IMR-90 (cell line): ENCODE measurements at regions not wholly inside any gene's neighbourhood (a gene's known extent, or its start where the extent isn't known, plus 50 kb on each side); places are given as distances from the start of the nearest gene placed in this dataset.

Experiments
- ATAC-seq: fragments of 200-7000 bp; cut with Tn5 transposase; 2 replicates; pipeline ENCODE4 v1.9.1; 2020; ENCODE audit warnings: low read depth, mild to moderate bottlenecking, moderate library complexity
- BruUV-seq: library from RNA; stranded (reverse); fragments of 400-500 nt; replicated peaks from 2 replicates; lab custom pipeline; 2021; lab: Mats Ljungman, UMichigan
- CTCF ChIA-PET: fragments of 300-600 bp; formaldehyde crosslinking; extraction: SDS; loops from one replicate; lab custom pipeline; 2021; ENCODE audit warnings: antibody characterized with exemption; lab: Yijun Ruan, JAX
- POLR2A ChIA-PET: fragments of 300-600 bp; sonication (Branson Sonifier 250); formaldehyde crosslinking; loops from one replicate; lab custom pipeline; 2022; ENCODE audit warnings: antibody characterized with exemption; ENCODE audit not compliant: unreplicated experiment; lab: Charles Lee
- DNase-seq: peaks from one replicate; pipeline ENCODE4 v3.0.0; 2013
- H2AFZ ChIP-seq: replicated peaks from 2 replicates; pipeline ENCODE3; 2013; ENCODE audit warnings: low read length, mild to moderate bottlenecking; ENCODE audit not compliant: poor library complexity
- H2AK5ac ChIP-seq: 2 replicates; pipeline ENCODE4 v1.6.1; 2013; ENCODE audit warnings: low read depth, low read length, inconsistent platforms
- H2AK9ac ChIP-seq: replicated peaks from 2 replicates; pipeline ENCODE3; 2013; ENCODE audit warnings: mild to moderate bottlenecking, low read depth, low read length, moderate library complexity; ENCODE audit not compliant: poor library complexity
- H2BK120ac ChIP-seq: 2 replicates; pipeline ENCODE4 v1.6.1; 2013; ENCODE audit warnings: low read depth, low read length, inconsistent platforms
- H2BK15ac ChIP-seq: 3 replicates; pipeline ENCODE4 v1.6.1; 2013; ENCODE audit warnings: low read depth, low read length, inconsistent platforms
- H2BK20ac ChIP-seq: 2 replicates; pipeline ENCODE4 v1.6.1; 2013; ENCODE audit warnings: low read depth, mild to moderate bottlenecking, inconsistent platforms, low read length, moderate library complexity
- H2BK5ac ChIP-seq: 2 replicates; pipeline ENCODE4 v1.6.1; 2013; ENCODE audit warnings: mild to moderate bottlenecking, low read depth, low read length, inconsistent platforms; ENCODE audit not compliant: poor library complexity, severe bottlenecking
- H3K14ac ChIP-seq: replicated peaks from 2 replicates; pipeline ENCODE4 v1.6.1; 2013; ENCODE audit warnings: low read depth, low read length, inconsistent platforms
- H3K18ac ChIP-seq: 2 replicates; pipeline ENCODE4 v1.6.1; 2013; ENCODE audit warnings: low read depth, low read length, control low read depth
- H3K23ac ChIP-seq: 2 replicates; pipeline ENCODE4 v1.6.1; 2013; ENCODE audit warnings: low read depth, low read length, inconsistent platforms
- H3K27ac ChIP-seq: 2 replicates; pipeline ENCODE4 v1.5.1; 2013; ENCODE audit warnings: mild to moderate bottlenecking, control low read depth, low read length; ENCODE audit not compliant: insufficient read depth
- H3K27me3 ChIP-seq: 2 replicates; pipeline ENCODE4 v1.6.1; 2013; ENCODE audit warnings: low read length; ENCODE audit not compliant: control insufficient read depth, insufficient read depth
- H3K36me3 ChIP-seq: 2 replicates; pipeline ENCODE4 v1.6.1; 2013; ENCODE audit warnings: low read length, mixed read lengths; ENCODE audit not compliant: control insufficient read depth, insufficient read depth
- H3K4ac ChIP-seq: 2 replicates; pipeline ENCODE4 v1.6.1; 2013; ENCODE audit warnings: low read depth, low read length, inconsistent platforms
- H3K4me1 ChIP-seq: 2 replicates; pipeline ENCODE4 v1.6.1; 2013; ENCODE audit warnings: low read length, mixed read lengths; ENCODE audit not compliant: control insufficient read depth, insufficient read depth
- H3K4me2 ChIP-seq: 2 replicates; pipeline ENCODE4 v1.6.1; 2013; ENCODE audit warnings: low read depth, mild to moderate bottlenecking, control low read depth, low read length, moderate library complexity
- H3K4me3 ChIP-seq: 2 replicates; pipeline ENCODE4 v1.5.1; 2013; ENCODE audit warnings: low read depth, mild to moderate bottlenecking, control low read depth, low read length, moderate library complexity; ENCODE audit not compliant: insufficient read depth
- H3K56ac ChIP-seq: 2 replicates; pipeline ENCODE4 v1.6.1; 2013; ENCODE audit warnings: low read length, inconsistent platforms; ENCODE audit not compliant: insufficient read depth; ENCODE audit errors: extremely low read depth
- H3K79me1 ChIP-seq, 2 experiments: 2 replicates each; pipeline ENCODE4 v1.6.1; 2013; ENCODE audit warnings: low read length in 2 of 2, inconsistent platforms in 1 of 2, low read depth in 1 of 2
- H3K9ac ChIP-seq: 2 replicates; pipeline ENCODE4 v1.6.1; 2013; ENCODE audit warnings: low read depth, low read length, control low read depth
- H3K9me1 ChIP-seq: 2 replicates; pipeline ENCODE4 v1.6.1; 2013; ENCODE audit warnings: low read length, inconsistent platforms; ENCODE audit not compliant: insufficient read depth
- H3K9me3 ChIP-seq: 2 replicates; pipeline ENCODE4 v1.6.1; 2013; ENCODE audit warnings: low read length; ENCODE audit not compliant: control insufficient read depth, insufficient read depth
- H4K20me1 ChIP-seq: 2 replicates; pipeline ENCODE4 v1.6.1; 2013; ENCODE audit warnings: low read length, inconsistent platforms; ENCODE audit not compliant: insufficient read depth
- H4K5ac ChIP-seq: 2 replicates; pipeline ENCODE4 v1.6.1; 2013; ENCODE audit warnings: mild to moderate bottlenecking, low read depth, low read length, control low read depth
- H4K8ac ChIP-seq, 2 experiments: 2 replicates each; pipeline ENCODE4 v1.6.1; 2013; ENCODE audit warnings: low read depth in 2 of 2, low read length in 2 of 2, control low read depth in 1 of 2, inconsistent platforms in 1 of 2
- H4K91ac ChIP-seq: 2 replicates; pipeline ENCODE4 v1.6.1; 2013; ENCODE audit warnings: low read depth, low read length, inconsistent platforms; ENCODE audit not compliant: insufficient read depth
- BHLHE40 ChIP-seq: fragments of 150-350 bp; IDR thresholded peaks from 2 replicates; pipeline ENCODE4 v1.6.1; 2016; ENCODE audit warnings: mild to moderate bottlenecking, low read depth, low read length
- CHD1 ChIP-seq: IDR thresholded peaks from 2 replicates; pipeline ENCODE4 v1.6.1; 2012; ENCODE audit warnings: low read depth, low read length, improper control_type of control experiment
- CTCF ChIP-seq: conservative IDR thresholded peaks from 2 replicates; pipeline ENCODE4 v1.5.1; 2012; ENCODE audit warnings: mild to moderate bottlenecking, low read depth, low read length, improper control_type of control experiment
- ELK1 ChIP-seq: fragments of 150-350 bp; IDR thresholded peaks from 2 replicates; pipeline ENCODE4 v1.6.1; 2016; ENCODE audit warnings: low read depth, mild to moderate bottlenecking, low read length, moderate library complexity, borderline replicate concordance
- MAFK ChIP-seq: IDR thresholded peaks from 2 replicates; pipeline ENCODE4 v1.6.1; 2012; ENCODE audit warnings: low read depth, low read length, improper control_type of control experiment
- POLR2A ChIP-seq: IDR thresholded peaks from 2 replicates; pipeline ENCODE4 v1.6.1; 2012; ENCODE audit warnings: mild to moderate bottlenecking, low read depth, low read length
- RAD21 ChIP-seq: IDR thresholded peaks from 2 replicates; pipeline ENCODE4 v1.6.1; 2012; ENCODE audit warnings: low read length, improper control_type of control experiment
- RCOR1 ChIP-seq: IDR thresholded peaks from 2 replicates; pipeline ENCODE4 v1.6.1; 2012; ENCODE audit warnings: mild to moderate bottlenecking, low read length, improper control_type of control experiment; ENCODE audit not compliant: insufficient replicate concordance
- SMC3 ChIP-seq: fragments of 150-350 bp; IDR thresholded peaks from 2 replicates; pipeline ENCODE4 v1.6.1; 2016; ENCODE audit warnings: low read depth, mild to moderate bottlenecking, antibody characterized with exemption, low read length, moderate library complexity
- USF2 ChIP-seq: fragments of 150-350 bp; IDR thresholded peaks from 2 replicates; pipeline ENCODE4 v1.6.1; 2017; ENCODE audit warnings: mild to moderate bottlenecking, antibody characterized with exemption, low read length, low read depth
- WGBS, 2 experiments: methylation state at CpG; one replicate each; pipeline versions ENCODE4 v1.1.5 to v1.1.7; 2013; ENCODE audit warnings: missing lambda C conversion rate in 2 of 2; ENCODE audit not compliant: insufficient read length in 1 of 2; ENCODE audit errors: extremely low coverage in 2 of 2; 5-methylcytosine and 5-hydroxymethylcytosine counted together
- dilution Hi-C: fragments of 300-500 bp; cut with HindIII; formaldehyde crosslinking; loops from one replicate; pipeline ENCODE4 v1.14.3; 2018; ENCODE audit warnings: low sequenced_read_pairs; ENCODE audit not compliant: unreplicated experiment
- in situ Hi-C: fragments of 300-500 bp; cut with MboI; formaldehyde crosslinking; loops from 3 replicates; pipeline ENCODE4 v1.14.3; 2019; ENCODE audit warnings: low sequenced_read_pairs, inconsistent platforms, mixed read lengths
- intact Hi-C: fragments of 100-400 bp; cut with micrococcal nuclease; formaldehyde crosslinking; loops from 2 replicates; pipeline ENCODE4 v1.10.0; 2022

GRCh38 chr1:58310469-58310868 is 236.1 kb downstream of the OMA1 start:
- dilution Hi-C loops (no loop called here), intact Hi-C loops (no loop called here), in situ Hi-C loops (no loop called here)
- Histone ChIP-seq H2BK5ac (no peak overlapping the region), H2BK15ac (no peak overlapping the region), H2AK9ac (no peak overlapping the region), H3K4ac (no peak overlapping the region), H3K9ac (no peak overlapping the region), H2AFZ (no peak overlapping the region), H2AK5ac (no peak overlapping the region), H4K5ac (no peak overlapping the region), H2BK120ac (no peak overlapping the region), H3K27me3 (no peaks in the 10 kb centered on the region), H3K56ac (no peak overlapping the region), H3K23ac (no peak overlapping the region), H3K4me3 (no peak overlapping the region), H3K14ac (no peak overlapping the region), H3K18ac (no peak overlapping the region), H4K20me1 (no peaks in the 10 kb centered on the region), H3K27ac (no peak overlapping the region), H3K79me1 (no peaks in the 10 kb centered on the region), H3K36me3 (no peaks in the 10 kb centered on the region), H3K4me1 (no peaks in the 10 kb centered on the region), H4K8ac (no peak overlapping the region), H3K4me2 (no peak overlapping the region), H4K91ac (no peak overlapping the region), H3K9me1 (no peaks in the 10 kb centered on the region), H2BK20ac (no peak overlapping the region), H3K9me3 (no peaks in the 10 kb centered on the region)
- WGBS, 2 experiments, result 20% methylated on average over 1 of the region's 2 CpGs; no CpG with 5 or more reads in 1 of the 2 experiments
- ChIA-PET POLR2A (no interaction called here), CTCF (no interaction called here)
- DNase-seq (no peak), ATAC-seq (no peak)
- no TSS peak for BruUV-seq
- TF ChIP-seq CHD1 (no peak), ELK1 (no peak), POLR2A (no peak), MAFK (no peak), USF2 (no peak), CTCF (no peak), SMC3 (no peak), BHLHE40 (no peak), RCOR1 (no peak), RAD21 (no peak)
